ENCODE measurements at regions not wholly inside any gene's neighbourhood (a gene's known extent, or its start where the extent isn't known, plus 50 kb on each side); places are given as distances from the start of the nearest gene placed in this dataset.

- no peak for DNase-seq (ENCODE audit: low read depth in 1 of 2, low spot score in 1 of 2)
Observed at GRCh38 chr12:116381240-116381743, 103.8 kb upstream of the MED13L start.

- DNase-seq (ENCODE audit: low read depth in 1 of 2, low spot score in 1 of 2), result no peak
Observed at GRCh38 chr12:116381744-116382685, 104.5 kb upstream of the MED13L start.

GRCh38 chr12:116382686-116383530 is 105.4 kb upstream of the MED13L start:
- no peak for DNase-seq (ENCODE audit: low read depth in 1 of 2, low spot score in 1 of 2)

GRCh38 chr12:116384175-116384574 is 106.7 kb upstream of the MED13L start:
- DNase-seq (ENCODE audit: low read depth in 1 of 2, low spot score in 1 of 2), result no peak

- DNase-seq (ENCODE audit: low read depth in 1 of 2, low spot score in 1 of 2), result no peak
Observed at GRCh38 chr12:116384691-116385485, 107.4 kb upstream of the MED13L start.

- no peak for DNase-seq (ENCODE audit: low read depth in 1 of 2, low spot score in 1 of 2)
Observed at GRCh38 chr12:116385486-116386217, 108.2 kb upstream of the MED13L start.

- DNase-seq (ENCODE audit: low read depth in 1 of 2, low spot score in 1 of 2), result no peak
Observed at GRCh38 chr12:116389326-116389725, 111.8 kb upstream of the MED13L start.

- DNase-seq (ENCODE audit: low read depth in 1 of 2, low spot score in 1 of 2), result no peak
Observed at GRCh38 chr12:116389990-116390389, 112.5 kb upstream of the MED13L start.

GRCh38 chr12:116390401-116391335 is 113.2 kb upstream of the MED13L start:
- no peak for DNase-seq (ENCODE audit: low read depth in 1 of 2, low spot score in 1 of 2)

- no peak for DNase-seq (ENCODE audit: low read depth in 1 of 2, low spot score in 1 of 2)
Observed at GRCh38 chr12:116391501-116391900, 114.0 kb upstream of the MED13L start.

- no peak for DNase-seq (ENCODE audit: low read depth in 1 of 2, low spot score in 1 of 2)
Observed at GRCh38 chr12:116392061-116392460, 114.6 kb upstream of the MED13L start.

GRCh38 chr12:116393255-116393654 is 115.8 kb upstream of the MED13L start:
- DNase-seq (ENCODE audit: low read depth in 1 of 2, low spot score in 1 of 2), result no peak

GRCh38 chr12:116393859-116394650 is 116.6 kb upstream of the MED13L start:
- DNase-seq (ENCODE audit: low read depth in 1 of 2, low spot score in 1 of 2), result no peak

GRCh38 chr12:116395396-116395795 is 117.9 kb upstream of the MED13L start:
- DNase-seq (ENCODE audit: low read depth in 1 of 2, low spot score in 1 of 2), result no peak

- no peak for DNase-seq (ENCODE audit: low read depth in 1 of 2, low spot score in 1 of 2)
Observed at GRCh38 chr12:116397148-116397547, 119.7 kb upstream of the MED13L start.

- no peak for DNase-seq (ENCODE audit: low read depth in 1 of 2, low spot score in 1 of 2)
Observed at GRCh38 chr12:116398193-116398592, 120.7 kb upstream of the MED13L start.

GRCh38 chr12:116399055-116399454 is 121.6 kb upstream of the MED13L start:
- DNase-seq (ENCODE audit: low read depth in 1 of 2, low spot score in 1 of 2), result no peak

- no peak for DNase-seq (ENCODE audit: low read depth in 1 of 2, low spot score in 1 of 2)
Observed at GRCh38 chr12:116400636-116401372, 123.3 kb upstream of the MED13L start.
